Breast epithelium (tissue), 4 donors: ENCODE measurements at regions not wholly inside any gene's neighbourhood (a gene's known extent, or its start where the extent isn't known, plus 50 kb on each side); places are given as distances from the start of the nearest gene placed in this dataset.

Experiments
- DNase-seq, 2 donors: peaks; one replicate each; pipeline ENCODE4 v3.0.0-alpha.2; 2019; ENCODE audit warnings: low spot score in 2 of 2
- H3K27ac ChIP-seq, 2 donors: fragments of 200-600 bp; sonication (generic) in 1 of 2; one replicate each; pipeline ENCODE4 v1.5.1; 2016 to 2019; ENCODE audit warnings: mild to moderate bottlenecking in 1 of 2
- H3K27me3 ChIP-seq, 2 donors: fragments of 200-600 bp; sonication (generic) in 1 of 2; one replicate each; pipeline versions ENCODE4 v1.5.1 to v1.6.0; 2017 to 2019; ENCODE audit warnings: control low read depth in 1 of 2, mild to moderate bottlenecking in 1 of 2
- H3K36me3 ChIP-seq: fragments of 200-600 bp; one replicate; pipeline ENCODE4 v1.5.1; 2019
- H3K4me1 ChIP-seq, 2 donors: fragments of 200-600 bp; sonication (generic); one replicate each; pipeline ENCODE4 v1.5.1; 2016 to 2019; ENCODE audit warnings: control low read depth in 1 of 2
- H3K4me3 ChIP-seq, 3 donors: fragments of 200-600 bp; sonication (generic); 1 replicate in 2 of 3; 2 replicates in 1 of 3; pipeline ENCODE4 v1.5.1; 2016 to 2019; ENCODE audit warnings: mild to moderate bottlenecking in 3 of 3, moderate library complexity in 2 of 3
- H3K9me3 ChIP-seq, 2 donors: fragments of 200-600 bp; sonication (generic) in 1 of 2; one replicate each; pipeline ENCODE4 v1.5.1; 2016 to 2019; ENCODE audit warnings: control low read depth in 1 of 2
- POLR2A ChIP-seq: fragments of 450-650 bp; IDR thresholded peaks from one replicate; pipeline ENCODE4 v1.6.1; 2016; ENCODE audit warnings: antibody characterized with exemption, mild to moderate bottlenecking, moderate library complexity
- POLR2AphosphoS5 ChIP-seq, 3 donors: sonication (generic); formaldehyde crosslinking; IDR thresholded peaks; one replicate each; pipeline ENCODE4 v1.6.1; 2017; ENCODE audit warnings: antibody characterized with exemption in 3 of 3
- intact Hi-C: fragments of 100-400 bp; cut with DNase I; formaldehyde crosslinking; loops from one replicate; pipeline ENCODE4 v1.15.1; 2023; ENCODE audit warnings: low total_unique reads
- TF ChIP-seq, protein P1 (sequence below), 3 donors: fragments of 450-650 bp; IDR thresholded peaks; one replicate each; pipeline ENCODE4 v1.5.1; 2016 to 2017; ENCODE audit warnings: antibody characterized with exemption in 3 of 3, mild to moderate bottlenecking in 3 of 3, moderate library complexity in 3 of 3

- no peak for DNase-seq
- Histone ChIP-seq H3K27me3 (no peaks in the 10 kb centered on the region), H3K9me3 (no peaks in the 10 kb centered on the region), H3K36me3 (no peaks in the 10 kb centered on the region), H3K4me3 (no peak overlapping the region), H3K4me1 (peaks cover 0 to 6% of the 10 kb centered on the region in 2 donors), H3K27ac (no peak overlapping the region)
- intact Hi-C loops = no loop called here
- no peak for TF ChIP-seq POLR2AphosphoS5 (IDR thresholded peaks at IDR 0.05)
- TF ChIP-seq POLR2A = no peak
- TF ChIP-seq, protein P1, sequence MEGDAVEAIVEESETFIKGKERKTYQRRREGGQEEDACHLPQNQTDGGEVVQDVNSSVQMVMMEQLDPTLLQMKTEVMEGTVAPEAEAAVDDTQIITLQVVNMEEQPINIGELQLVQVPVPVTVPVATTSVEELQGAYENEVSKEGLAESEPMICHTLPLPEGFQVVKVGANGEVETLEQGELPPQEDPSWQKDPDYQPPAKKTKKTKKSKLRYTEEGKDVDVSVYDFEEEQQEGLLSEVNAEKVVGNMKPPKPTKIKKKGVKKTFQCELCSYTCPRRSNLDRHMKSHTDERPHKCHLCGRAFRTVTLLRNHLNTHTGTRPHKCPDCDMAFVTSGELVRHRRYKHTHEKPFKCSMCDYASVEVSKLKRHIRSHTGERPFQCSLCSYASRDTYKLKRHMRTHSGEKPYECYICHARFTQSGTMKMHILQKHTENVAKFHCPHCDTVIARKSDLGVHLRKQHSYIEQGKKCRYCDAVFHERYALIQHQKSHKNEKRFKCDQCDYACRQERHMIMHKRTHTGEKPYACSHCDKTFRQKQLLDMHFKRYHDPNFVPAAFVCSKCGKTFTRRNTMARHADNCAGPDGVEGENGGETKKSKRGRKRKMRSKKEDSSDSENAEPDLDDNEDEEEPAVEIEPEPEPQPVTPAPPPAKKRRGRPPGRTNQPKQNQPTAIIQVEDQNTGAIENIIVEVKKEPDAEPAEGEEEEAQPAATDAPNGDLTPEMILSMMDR (IDR thresholded peaks at IDR 0.05) = no peak
Observed at GRCh38 chr22:27507935-27508526, 293.5 kb downstream of the MN1 start.

GRCh38 chr22:27509132-27509920 lies 292.2 kb downstream of the MN1 start:
- peaks cover 0 to 6% of the 10 kb centered on the region in 2 donors for H3K4me1 ChIP-seq
- TF ChIP-seq POLR2AphosphoS5 (IDR thresholded peaks at IDR 0.05) (no peak), POLR2A (no peak)
- TF ChIP-seq, protein P1 (IDR thresholded peaks at IDR 0.05) = no peak
- no peak for DNase-seq

GRCh38 chr22:27510024-27510423 lies 291.5 kb downstream of the MN1 start:
- Histone ChIP-seq H3K9me3 (no peaks in the 10 kb centered on the region), H3K36me3 (no peaks in the 10 kb centered on the region), H3K4me1 (peaks cover 0 to 6% of the 10 kb centered on the region in 2 donors), H3K4me3 (no peak overlapping the region), H3K27ac (no peak overlapping the region), H3K27me3 (no peaks in the 10 kb centered on the region)
- intact Hi-C loops = no loop called here
- TF ChIP-seq POLR2AphosphoS5 (IDR thresholded peaks at IDR 0.05) (no peak), POLR2A (no peak)
- TF ChIP-seq, protein P1 (IDR thresholded peaks at IDR 0.05) = no peak
- DNase-seq = no peak

More at GRCh38 chr22:27509132-27509920, 292.2 kb downstream of the MN1 start:
- Histone ChIP-seq H3K27ac (no peak overlapping the region), H3K4me3 (no peak overlapping the region), H3K27me3 (no peaks in the 10 kb centered on the region), H3K9me3 (no peaks in the 10 kb centered on the region), H3K36me3 (no peaks in the 10 kb centered on the region)
- intact Hi-C loops = no loop called here

DNA sequence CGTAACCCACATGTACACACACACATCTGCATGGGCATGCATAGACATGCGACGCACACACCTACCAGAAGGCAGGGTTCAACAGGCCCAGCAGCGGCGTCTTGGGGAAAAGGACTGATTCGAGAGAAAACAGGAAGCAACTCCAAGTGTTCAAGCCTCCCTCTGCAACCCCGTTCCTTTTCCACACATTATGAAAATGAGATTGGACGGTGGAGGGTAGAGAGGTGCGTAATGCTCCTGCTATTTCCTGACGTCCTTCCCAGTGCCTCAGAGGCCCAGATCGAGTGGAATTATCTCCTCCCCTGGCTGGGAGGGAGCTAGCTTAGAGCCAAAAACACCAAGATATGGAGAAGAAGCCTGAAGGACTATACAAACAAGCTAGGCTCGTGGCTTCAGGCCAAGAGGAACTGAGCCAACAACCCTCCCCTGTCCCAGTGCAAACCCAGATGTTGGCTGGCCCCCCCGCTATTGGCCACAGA lies 289.2 kb downstream of the MN1 start:
- DNase-seq = peak in 1 of 2 donors; percentile 20
- H3K4me1 ChIP-seq = peaks cover 0 to 6% of the 10 kb centered on the region in 2 donors
- H3K27me3 ChIP-seq = no peaks in the 10 kb centered on the region
- peak overlapping the region; percentile 17 to 49 for H3K27ac ChIP-seq
- H3K9me3 ChIP-seq = no peaks in the 10 kb centered on the region
- H3K4me3 ChIP-seq = no peak overlapping the region
- no peaks in the 10 kb centered on the region for H3K36me3 ChIP-seq
- intact Hi-C loops = no loop called here
- TF ChIP-seq POLR2A = no peak
- no peak for TF ChIP-seq POLR2AphosphoS5 (IDR thresholded peaks at IDR 0.05)
- TF ChIP-seq, protein P1 (IDR thresholded peaks at IDR 0.05) = no peak

GRCh38 chr22:27513021-27513420 lies 288.5 kb downstream of the MN1 start:
- no peak for DNase-seq
- Histone ChIP-seq H3K9me3 (no peaks in the 10 kb centered on the region), H3K4me1 (peaks cover 0 to 6% of the 10 kb centered on the region in 2 donors), H3K27me3 (no peaks in the 10 kb centered on the region), H3K4me3 (no peak overlapping the region), H3K27ac (peak overlapping the region in 1 of 2 donors; percentile 17), H3K36me3 (no peaks in the 10 kb centered on the region)
- intact Hi-C loops = no loop called here
- TF ChIP-seq POLR2A (no peak), POLR2AphosphoS5 (IDR thresholded peaks at IDR 0.05) (no peak)
- TF ChIP-seq, protein P1 (IDR thresholded peaks at IDR 0.05) = no peak
